SK-N-SH treated with all-trans-retinoic acid at 6 μM for 48 hours (cell line): ENCODE measurements at regions not wholly inside any gene's neighbourhood (a gene's known extent, or its start where the extent isn't known, plus 50 kb on each side); places are given as distances from the start of the nearest gene placed in this dataset.

Experiments used
- ARNTL ChIP-seq: fragments of 450-650 bp; formaldehyde crosslinking; IDR thresholded peaks from 2 replicates; pipeline ENCODE4 v1.5.0; 2020; ENCODE audit warnings: low read depth, mild to moderate bottlenecking, moderate library complexity, borderline replicate concordance
- CREB5 ChIP-seq: fragments of 250-450 bp; sonication (Bioruptor Pico); IDR thresholded peaks from 2 replicates; pipeline ENCODE4 v1.5.1; 2020; ENCODE audit warnings: low read depth, mild to moderate bottlenecking, moderate library complexity
- GLIS3 ChIP-seq: fragments of 250-450 bp; sonication (Bioruptor Pico); IDR thresholded peaks from 2 replicates; pipeline ENCODE4 v1.5.0; 2020; ENCODE audit warnings: mild to moderate bottlenecking, moderate library complexity
- PPARA ChIP-seq: fragments of 250-450 bp; sonication (Bioruptor Pico); IDR thresholded peaks from 2 replicates; pipeline ENCODE4 v1.5.0; 2020; ENCODE audit warnings: mild to moderate bottlenecking, borderline replicate concordance
- RARB ChIP-seq: fragments of 250-450 bp; sonication (Bioruptor Pico); IDR thresholded peaks from 2 replicates; pipeline ENCODE4 v1.8.0; 2021; ENCODE audit warnings: mild to moderate bottlenecking, moderate library complexity
- SNAI2 ChIP-seq: fragments of 250-450 bp; sonication (Bioruptor Pico); IDR thresholded peaks from 2 replicates; pipeline ENCODE4 v1.5.0; 2020; ENCODE audit warnings: mild to moderate bottlenecking, moderate library complexity
- ZFP3 ChIP-seq: fragments of 250-450 bp; sonication (Bioruptor Pico); IDR thresholded peaks from 2 replicates; pipeline ENCODE4 v1.5.0; 2020; ENCODE audit warnings: mild to moderate bottlenecking, moderate library complexity
- ZFP30 ChIP-seq: fragments of 450-650 bp; formaldehyde crosslinking; IDR thresholded peaks from 2 replicates; pipeline ENCODE4 v1.5.0; 2022; ENCODE audit warnings: mild to moderate bottlenecking, moderate library complexity
- ZNF70 ChIP-seq: fragments of 450-650 bp; formaldehyde crosslinking; IDR thresholded peaks from 2 replicates; pipeline ENCODE4 v1.5.0; 2020; ENCODE audit warnings: mild to moderate bottlenecking, moderate library complexity

GRCh38 chr11:92881940-92882450, 87.5 kb upstream of the MTNR1B start:
- TF ChIP-seq RARB (no peak), CREB5 (CRISPR knock-in tag) (no peak), ZFP3 (CRISPR knock-in tag) (no peak), ZFP30 (no peak), ARNTL (CRISPR knock-in tag) (no peak), PPARA (CRISPR knock-in tag) (no peak), SNAI2 (CRISPR knock-in tag) (no peak), GLIS3 (no peak), ZNF70 (CRISPR knock-in tag) (no peak)
